PC-9 (cell line): ENCODE measurements at regions not wholly inside any gene's neighbourhood (a gene's known extent, or its start where the extent isn't known, plus 50 kb on each side); places are given as distances from the start of the nearest gene placed in this dataset.

Experiments
- CTCF ChIP-seq: fragments of 200-600 bp; sonication (generic); conservative IDR thresholded peaks from 2 replicates; pipeline ENCODE4 v1.6.1; 2017; ENCODE audit warnings: mixed run types, antibody characterized with exemption, mild to moderate bottlenecking, moderate library complexity
- EZH2 ChIP-seq: fragments of 200-600 bp; sonication (generic); IDR thresholded peaks from 2 replicates; pipeline ENCODE4 v1.8.0; 2017; ENCODE audit warnings: antibody characterized with exemption, low read depth

DNA sequence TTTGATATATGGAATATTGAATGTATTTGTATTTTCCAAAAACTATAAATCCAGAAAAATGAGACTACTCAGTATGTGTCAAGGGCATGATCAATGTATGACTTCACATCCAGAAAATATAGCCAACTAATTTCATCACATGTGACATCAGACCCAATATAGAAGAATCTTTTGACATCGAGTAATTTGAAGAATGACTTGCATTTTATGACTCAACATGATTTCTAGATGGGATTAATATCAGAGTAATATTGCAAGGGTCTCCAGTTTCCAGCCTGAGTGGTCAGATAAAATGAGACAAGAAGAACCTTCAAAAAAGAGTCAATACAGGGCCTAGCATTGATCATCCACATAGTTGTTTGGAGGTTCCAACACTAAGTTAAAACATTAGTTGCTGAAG is 467.5 kb upstream of the PAPPA start:
- TF ChIP-seq EZH2 (no peak), CTCF (no peak)
